GM18951 (cell line): ENCODE measurements at regions not wholly inside any gene's neighbourhood (a gene's known extent, or its start where the extent isn't known, plus 50 kb on each side); places are given as distances from the start of the nearest gene placed in this dataset.

Experiments
- POLR2A ChIP-seq: IDR thresholded peaks from 4 replicates; pipeline ENCODE4 v1.6.1; 2011; ENCODE audit warnings: mild to moderate bottlenecking; ENCODE audit not compliant: insufficient read length, insufficient read depth; ENCODE audit errors: extremely low read depth
- in situ Hi-C: fragments of 300-500 bp; cut with MboI; formaldehyde crosslinking; loops from one replicate; pipeline ENCODE4 v1.12.0; 2022; ENCODE audit warnings: low sequenced_read_pairs, mixed read lengths, inconsistent platforms; ENCODE audit not compliant: unreplicated experiment

DNA sequence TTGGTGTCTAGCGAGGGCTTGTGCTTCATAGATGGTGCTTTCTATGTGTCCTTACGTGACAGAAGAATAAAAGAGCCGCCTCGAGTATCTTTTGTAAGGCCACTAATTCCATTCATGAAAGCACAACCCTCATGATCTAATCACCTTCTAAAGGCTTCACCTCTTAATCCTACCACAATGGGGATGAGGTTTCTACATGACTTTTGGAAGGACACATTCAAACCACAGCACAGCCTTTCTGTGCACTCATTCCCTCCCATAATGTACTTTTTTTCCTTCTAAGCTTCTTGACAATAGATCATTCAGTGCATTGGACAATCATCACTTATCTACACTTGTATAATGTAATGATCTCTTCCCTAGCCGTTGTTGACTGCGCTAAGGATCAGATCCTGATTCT lies 774.8 kb downstream of the BRINP1 start:
- TF ChIP-seq POLR2A = no peak
- in situ Hi-C loops = no loop called here

DNA sequence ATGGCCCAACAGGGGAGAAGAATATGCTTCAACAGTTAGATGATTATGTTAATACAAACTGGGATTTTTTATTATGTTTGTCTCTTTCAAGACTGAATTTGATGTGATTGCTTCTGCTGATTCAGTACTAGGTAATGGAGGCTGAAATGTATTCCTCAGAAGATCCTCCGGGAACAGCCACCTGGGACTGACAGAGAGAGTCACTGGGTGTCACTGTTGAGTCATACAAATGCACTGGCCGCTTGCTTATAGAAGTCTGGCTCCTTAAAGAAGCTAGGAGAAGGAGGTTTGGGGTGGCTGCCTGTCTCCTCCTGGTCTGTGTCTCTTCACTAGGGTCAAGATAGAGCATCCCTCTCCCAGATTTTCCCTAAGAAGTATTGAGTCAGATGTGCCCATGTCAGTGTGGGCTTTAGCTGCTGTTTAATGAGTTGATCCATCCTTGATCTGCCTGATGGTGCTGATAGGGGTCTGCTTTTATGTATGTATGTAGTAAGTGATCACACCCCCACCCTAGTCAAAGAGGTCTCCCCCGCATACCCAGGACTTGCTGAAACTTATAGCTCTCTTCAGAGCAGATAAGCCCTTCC lies 773.4 kb downstream of the BRINP1 start:
- TF ChIP-seq POLR2A = no peak
- in situ Hi-C loops = no loop called here

DNA sequence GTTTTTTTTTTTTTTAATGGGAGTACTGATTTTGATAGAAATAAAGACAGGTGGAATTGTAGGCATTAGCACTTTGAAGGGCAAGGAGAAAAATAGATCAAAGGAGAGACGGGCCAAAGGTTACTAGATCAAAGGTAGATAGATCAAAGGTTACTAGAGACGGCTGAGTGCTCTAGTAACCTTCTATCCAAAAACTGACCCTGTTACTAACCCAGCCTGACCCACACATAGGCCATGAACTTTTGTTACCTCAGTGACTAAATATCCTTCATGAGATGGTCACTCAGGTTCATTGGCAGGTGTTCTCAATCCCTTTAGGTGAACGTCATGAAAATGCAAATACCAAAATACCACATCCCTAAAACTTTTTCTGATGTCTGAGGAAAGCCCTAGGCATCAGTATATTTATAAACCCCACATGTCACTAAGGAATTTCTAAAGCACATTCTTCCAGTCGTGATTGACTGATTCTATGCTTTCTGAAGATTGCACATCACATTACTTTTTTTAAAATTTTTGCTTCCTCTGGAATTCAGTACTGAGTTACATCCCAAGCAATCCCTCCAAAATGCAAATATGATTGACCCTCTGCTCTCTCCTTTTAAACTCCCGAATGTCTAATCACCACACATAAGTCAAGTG lies 772.7 kb downstream of the BRINP1 start:
- TF ChIP-seq POLR2A = no peak
- in situ Hi-C loops = no loop called here

DNA sequence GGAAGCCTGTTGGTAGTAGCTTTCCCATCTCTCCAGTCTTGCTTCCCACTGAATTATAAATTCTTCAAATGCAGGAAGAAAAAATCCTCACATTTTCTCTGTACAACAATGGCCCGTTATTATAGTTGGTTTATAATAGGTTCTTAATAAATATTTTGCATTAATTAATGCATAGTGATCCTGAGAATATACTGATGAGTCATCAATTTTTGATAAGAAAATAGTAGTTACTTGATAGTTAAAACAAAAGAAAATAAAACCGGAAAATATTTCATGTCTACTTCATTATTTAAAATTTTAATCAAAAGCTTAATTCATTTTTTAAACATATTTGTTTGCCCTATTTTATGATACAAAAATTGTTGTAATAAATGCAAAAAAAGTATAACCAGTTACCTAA lies 762.6 kb downstream of the BRINP1 start:
- in situ Hi-C loops = no loop called here
- TF ChIP-seq POLR2A = no peak

DNA sequence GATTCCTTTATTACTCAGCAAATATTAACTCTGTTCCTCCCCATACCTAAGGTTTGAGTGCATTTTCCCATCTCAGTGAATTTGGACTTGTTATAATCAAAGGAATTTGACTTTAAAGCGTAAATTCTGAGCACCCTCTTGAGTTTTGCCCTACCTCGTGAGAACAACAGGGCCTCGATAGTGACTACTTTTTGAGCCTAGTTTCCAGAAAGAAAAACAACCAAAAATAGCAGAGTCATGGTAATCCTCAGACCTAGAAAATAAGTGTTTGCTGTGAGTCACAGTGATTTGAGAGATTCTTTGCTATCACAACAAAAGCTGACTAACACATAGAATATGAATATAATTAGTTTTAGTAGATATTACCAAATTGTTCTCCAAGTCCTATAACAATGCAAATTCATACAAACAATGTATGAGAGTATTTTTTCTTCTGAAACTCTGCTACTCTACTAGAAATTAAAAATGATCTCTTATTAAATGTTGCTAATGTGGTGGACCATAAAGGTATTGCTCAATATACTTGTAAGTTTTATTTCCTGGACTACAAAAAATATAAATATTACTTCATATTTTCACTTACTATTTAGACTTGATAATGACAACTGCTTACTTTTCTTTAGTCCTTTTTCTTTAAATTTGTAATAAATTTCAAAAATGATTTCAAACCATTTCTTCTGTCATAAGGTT lies 759.7 kb downstream of the BRINP1 start:
- no peak for TF ChIP-seq POLR2A
- in situ Hi-C loops = no loop called here

DNA sequence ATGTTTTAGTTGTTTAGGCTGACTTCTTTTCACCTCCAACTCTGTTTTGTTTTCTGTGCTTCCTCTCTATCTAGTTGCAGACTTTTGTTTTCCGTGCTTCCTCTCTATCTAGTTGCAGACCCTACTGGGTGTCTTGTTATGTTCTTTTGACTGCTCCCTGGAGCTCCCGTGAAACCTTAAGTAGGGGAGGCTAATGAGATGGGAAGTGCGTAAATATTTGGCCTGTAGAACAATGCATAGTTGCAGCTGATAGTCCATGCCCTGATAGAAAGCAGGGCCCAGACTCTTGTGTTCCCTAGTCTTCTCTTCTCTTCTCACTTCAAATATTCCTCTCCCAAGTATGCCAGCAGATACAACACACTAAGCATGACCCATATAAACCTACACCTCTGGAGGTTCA lies 757.0 kb downstream of the BRINP1 start:
- TF ChIP-seq POLR2A = no peak
- in situ Hi-C loops = no loop called here

DNA sequence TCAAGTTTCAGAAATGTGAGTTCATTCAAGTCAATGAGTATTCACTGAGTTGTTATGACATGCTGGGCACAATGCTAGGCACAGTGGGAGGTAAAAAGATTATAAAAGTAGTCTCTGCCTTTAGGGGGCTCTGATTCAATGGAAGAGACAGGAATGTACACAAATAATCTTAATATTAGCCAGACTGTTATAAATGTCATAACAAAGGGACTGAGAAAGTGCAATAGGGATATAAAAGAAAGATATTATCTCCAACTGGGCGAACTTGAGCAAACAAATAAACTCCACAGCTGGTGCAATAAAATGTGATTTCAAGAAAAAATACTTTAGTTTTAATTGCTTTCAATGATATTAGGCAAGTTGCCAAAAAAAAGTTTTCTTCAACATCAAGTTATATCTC lies 755.2 kb downstream of the BRINP1 start:
- in situ Hi-C loops = no loop called here
- TF ChIP-seq POLR2A = no peak

DNA sequence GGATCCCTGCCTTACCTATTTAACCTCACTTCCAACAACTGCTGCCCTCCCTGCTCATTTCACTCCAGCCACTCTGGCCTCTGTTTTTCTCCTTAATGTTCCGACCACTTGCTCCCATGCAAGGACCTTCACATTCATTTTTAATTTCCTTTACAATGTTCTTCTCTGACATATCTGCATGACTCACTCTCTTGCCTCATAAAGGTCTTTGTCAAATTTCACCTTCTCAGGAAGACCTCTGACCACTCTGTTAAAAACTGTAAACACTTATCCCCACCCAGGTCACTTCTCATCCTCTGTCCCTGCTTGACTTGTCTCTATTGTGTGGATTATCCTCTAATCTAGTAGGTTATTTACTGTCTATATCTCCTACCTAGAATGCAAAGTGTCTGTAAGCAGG lies 751.2 kb downstream of the BRINP1 start:
- in situ Hi-C loops = no loop called here

DNA sequence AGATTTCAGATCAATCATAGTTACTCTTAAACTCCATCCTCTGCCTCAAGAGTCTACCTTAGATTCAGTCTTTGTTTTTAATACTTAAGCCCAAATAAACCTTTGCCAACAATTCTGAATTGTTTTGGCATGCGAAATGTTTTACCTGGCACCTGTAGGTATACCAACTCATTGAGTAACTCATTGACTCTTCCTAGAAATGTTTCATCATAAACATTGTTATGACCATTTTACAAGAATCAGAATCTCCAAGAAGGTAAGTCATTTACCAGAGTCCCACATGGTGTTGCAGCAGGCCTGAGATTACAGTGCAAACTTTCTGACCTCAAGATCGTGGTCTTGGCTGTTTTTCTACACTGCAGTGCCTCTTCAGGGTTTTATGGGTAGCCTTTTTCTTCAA lies 750.4 kb downstream of the BRINP1 start:
- no peak for TF ChIP-seq POLR2A
- in situ Hi-C loops = no loop called here

More for the DNA sequence above, 751.2 kb downstream of the BRINP1 start:
- TF ChIP-seq POLR2A = no peak

DNA sequence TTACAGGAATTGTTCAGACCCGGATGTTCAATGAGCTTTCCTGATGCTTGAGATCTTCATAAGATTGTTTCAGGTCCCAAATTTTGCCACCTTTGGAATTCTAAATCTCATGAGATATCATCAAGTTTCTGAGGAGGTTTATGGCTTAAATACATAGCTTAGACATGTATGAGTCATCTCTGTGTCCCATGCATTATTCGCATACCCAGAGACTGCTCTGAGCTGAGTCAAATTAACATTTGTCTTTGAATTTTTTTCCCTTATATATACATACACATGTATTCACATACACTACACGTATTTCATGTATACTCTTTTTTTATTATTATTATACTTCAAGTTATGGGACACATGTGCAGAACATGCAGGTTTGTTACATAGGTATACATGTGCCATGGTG lies 744.6 kb downstream of the BRINP1 start:
- in situ Hi-C loops = no loop called here

DNA sequence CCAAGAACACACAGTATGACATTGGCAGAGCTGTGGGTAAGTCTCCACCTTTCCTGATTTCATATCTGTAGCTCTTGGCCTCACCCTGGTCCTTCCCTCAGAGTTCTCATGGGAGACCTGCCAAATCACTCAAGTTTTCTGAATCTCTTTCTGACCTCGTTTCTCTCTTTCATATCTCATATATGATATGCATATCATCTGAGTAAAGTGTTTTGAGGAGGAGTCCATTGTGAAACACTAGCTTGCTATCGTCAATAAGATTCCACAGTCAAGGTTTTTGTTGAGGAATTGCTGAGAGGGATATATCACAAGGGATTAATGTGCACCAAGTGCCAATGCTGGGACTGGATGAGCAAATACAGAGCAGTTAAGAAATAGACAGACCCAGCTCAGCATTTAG lies 739.2 kb downstream of the BRINP1 start:
- in situ Hi-C loops = no loop called here
- no peak for TF ChIP-seq POLR2A

More for the DNA sequence above, 744.6 kb downstream of the BRINP1 start:
- TF ChIP-seq POLR2A = no peak

DNA sequence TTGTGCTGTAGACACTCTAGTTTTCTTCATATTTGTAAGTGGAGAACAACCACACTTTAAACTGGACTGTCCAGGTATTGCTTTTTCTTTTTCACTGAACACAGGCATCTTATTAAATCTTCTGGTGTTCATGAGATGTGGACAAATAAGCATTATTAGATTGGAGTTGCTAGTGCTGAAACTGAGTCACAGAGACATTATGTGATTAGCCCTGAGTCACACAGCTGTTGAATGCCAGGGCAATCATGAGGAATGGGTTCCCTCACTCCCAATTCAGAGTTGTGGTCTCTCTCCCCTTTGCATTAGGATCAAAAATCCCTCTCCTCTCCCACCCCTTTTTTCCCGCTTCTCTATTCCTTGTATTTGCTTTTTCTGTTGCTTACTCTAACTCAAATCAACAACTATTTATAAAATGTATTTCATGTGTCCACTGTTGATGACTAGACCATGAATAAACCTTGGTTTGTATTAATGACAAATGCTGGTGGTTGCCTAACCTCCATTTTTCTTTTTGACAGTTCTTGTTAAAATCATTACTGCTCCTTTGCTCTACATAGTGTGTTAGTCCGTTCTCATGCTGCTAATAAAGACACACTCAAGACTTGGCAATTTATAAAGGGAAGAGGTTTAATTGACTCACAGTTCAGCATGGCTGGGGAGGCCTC lies 738.2 kb downstream of the BRINP1 start:
- in situ Hi-C loops = no loop called here
- no peak for TF ChIP-seq POLR2A

DNA sequence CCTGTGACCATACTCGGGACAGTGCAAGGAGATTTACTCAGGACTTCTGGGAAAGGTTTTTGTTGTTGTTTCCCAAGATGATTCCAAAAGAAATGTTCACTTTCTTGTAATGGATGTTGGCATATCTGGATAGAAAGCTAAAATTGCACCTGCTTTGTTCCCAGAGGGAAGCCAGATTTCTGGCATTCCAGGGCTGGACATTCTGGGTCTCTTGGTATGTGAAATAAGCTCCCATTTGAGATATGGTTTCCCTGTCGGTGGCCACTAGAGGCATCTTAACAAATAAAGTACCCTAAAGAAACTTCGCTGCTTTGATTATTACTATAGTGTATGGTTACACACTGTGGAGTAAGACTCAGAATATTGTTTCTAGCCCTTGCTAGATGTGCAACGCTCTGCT lies 737.3 kb downstream of the BRINP1 start:
- in situ Hi-C loops = no loop called here

DNA sequence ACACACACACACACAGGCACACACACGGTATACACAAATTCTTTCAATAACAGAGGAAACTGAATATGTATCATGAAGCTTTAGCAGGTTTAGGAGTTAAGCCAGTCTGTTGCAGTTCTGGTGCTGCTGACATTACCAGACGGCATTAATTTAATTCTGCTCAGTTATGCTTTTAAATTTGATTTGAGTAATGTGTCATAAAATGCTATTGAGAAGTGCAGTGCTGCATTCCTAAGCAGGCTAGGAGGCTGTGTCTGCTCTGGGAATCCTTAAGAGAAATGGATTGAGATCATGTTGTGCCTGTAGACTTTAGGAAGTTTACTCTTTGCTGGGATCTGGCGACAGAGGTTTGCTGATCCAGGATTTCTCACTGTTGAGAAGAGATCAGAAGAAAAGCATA lies 733.8 kb downstream of the BRINP1 start:
- TF ChIP-seq POLR2A = no peak
- in situ Hi-C loops = no loop called here

More for the DNA sequence above, 737.3 kb downstream of the BRINP1 start:
- TF ChIP-seq POLR2A = no peak

DNA sequence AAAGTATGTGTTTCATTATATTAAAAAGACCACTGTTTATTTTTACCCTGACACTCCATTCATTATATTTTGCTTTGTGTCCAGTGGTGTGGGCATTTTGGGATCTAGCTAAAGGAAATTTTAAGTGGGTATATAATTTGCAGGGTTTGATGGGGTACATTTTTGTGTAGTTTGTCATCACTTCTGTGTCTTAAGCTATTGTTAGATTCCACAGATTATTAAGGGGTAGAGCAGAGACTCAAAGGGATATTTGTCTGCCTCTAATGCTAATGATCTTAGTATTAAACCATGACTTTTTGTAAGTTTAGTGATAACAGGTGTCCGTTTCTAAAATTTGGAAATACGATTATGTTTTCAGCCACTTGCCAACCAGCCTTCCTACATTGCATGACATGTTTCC lies 731.6 kb downstream of the BRINP1 start:
- TF ChIP-seq POLR2A = no peak
- in situ Hi-C loops = no loop called here
